H9 (cell line): ENCODE measurements at regions not wholly inside any gene's neighbourhood (a gene's known extent, or its start where the extent isn't known, plus 50 kb on each side); places are given as distances from the start of the nearest gene placed in this dataset.

ENCODE experiments used
- DNase-seq: peaks from one replicate; pipeline ENCODE4 v3.0.0-alpha.2; 2017
- H2AFZ ChIP-seq: one replicate; pipeline ENCODE4 v1.6.1; 2013; ENCODE audit warnings: mild to moderate bottlenecking, low read length, control low read depth, moderate library complexity
- H2AK5ac ChIP-seq: 2 replicates; pipeline ENCODE4 v1.6.1; 2013; ENCODE audit warnings: low read length, control low read depth, mixed read lengths; ENCODE audit not compliant: insufficient read length
- H2BK120ac ChIP-seq: one replicate; pipeline ENCODE4 v1.6.1; 2013; ENCODE audit warnings: low read depth, mild to moderate bottlenecking, low read length, control low read depth, inconsistent platforms; ENCODE audit not compliant: poor library complexity, severe bottlenecking
- H2BK12ac ChIP-seq: 2 replicates; pipeline ENCODE4 v1.6.1; 2013; ENCODE audit warnings: low read length, control low read depth, mixed read lengths, low read depth; ENCODE audit not compliant: insufficient read length
- H2BK15ac ChIP-seq: 2 replicates; pipeline ENCODE4 v1.6.1; 2013; ENCODE audit warnings: low read depth, low read length, control low read depth
- H2BK20ac ChIP-seq: one replicate; pipeline ENCODE4 v1.6.1; 2013; ENCODE audit warnings: low read depth, mild to moderate bottlenecking, low read length, control low read depth, inconsistent platforms; ENCODE audit not compliant: poor library complexity, severe bottlenecking
- H2BK5ac ChIP-seq: 2 replicates; pipeline ENCODE4 v1.6.1; 2013; ENCODE audit warnings: low read length, control low read depth, mixed read lengths; ENCODE audit not compliant: insufficient read length
- H3K14ac ChIP-seq: 2 replicates; pipeline ENCODE4 v1.6.1; 2013; ENCODE audit warnings: low read length, control low read depth; ENCODE audit not compliant: insufficient read depth
- H3K18ac ChIP-seq: 2 replicates; pipeline ENCODE4 v1.6.1; 2013; ENCODE audit warnings: low read depth, mild to moderate bottlenecking, mixed read lengths, low read length, control low read depth; ENCODE audit not compliant: insufficient read length
- H3K23ac ChIP-seq: 2 replicates; pipeline ENCODE4 v1.6.1; 2013; ENCODE audit warnings: low read length, control low read depth, mixed read lengths, low read depth; ENCODE audit not compliant: insufficient read length
- H3K23me2 ChIP-seq: 2 replicates; pipeline ENCODE4 v1.6.1; 2013; ENCODE audit warnings: low read depth, mild to moderate bottlenecking, mixed read lengths, low read length, control low read depth; ENCODE audit not compliant: insufficient read length, poor library complexity, severe bottlenecking
- H3K27ac ChIP-seq: 2 replicates; pipeline ENCODE4 v1.5.1; 2013; ENCODE audit warnings: low read length, control low read depth, mixed read lengths, low read depth; ENCODE audit not compliant: insufficient read length
- H3K27me3 ChIP-seq: 2 replicates; pipeline ENCODE4 v1.6.1; 2013; ENCODE audit warnings: low read length, control low read depth, inconsistent platforms; ENCODE audit not compliant: insufficient read depth
- H3K4ac ChIP-seq: 2 replicates; pipeline ENCODE4 v1.6.1; 2013; ENCODE audit warnings: low read depth, mild to moderate bottlenecking, control low read depth, inconsistent platforms, low read length, moderate library complexity
- H3K4me1 ChIP-seq: 2 replicates; pipeline ENCODE4 v1.6.1; 2013; ENCODE audit warnings: low read length, control low read depth, inconsistent platforms; ENCODE audit not compliant: insufficient read depth
- H3K4me2 ChIP-seq: 2 replicates; pipeline ENCODE4 v1.6.1; 2013; ENCODE audit warnings: low read length, control low read depth, mixed read lengths; ENCODE audit not compliant: insufficient read length, insufficient read depth
- H3K56ac ChIP-seq: 2 replicates; pipeline ENCODE4 v1.6.1; 2013; ENCODE audit warnings: low read depth, mild to moderate bottlenecking, mixed read lengths, low read length, control low read depth; ENCODE audit not compliant: insufficient read length
- H3K79me1 ChIP-seq: 2 replicates; pipeline ENCODE4 v1.6.1; 2013; ENCODE audit warnings: low read depth, mild to moderate bottlenecking, moderate library complexity, low read length, control low read depth, inconsistent platforms; ENCODE audit not compliant: insufficient read depth, poor library complexity, severe bottlenecking
- H3K79me2 ChIP-seq: 2 replicates; pipeline ENCODE4 v1.6.1; 2013; ENCODE audit warnings: low read length, control low read depth, inconsistent platforms; ENCODE audit not compliant: insufficient read depth
- H3K9ac ChIP-seq: 2 replicates; pipeline ENCODE4 v1.6.1; 2013; ENCODE audit warnings: low read length, control low read depth, mixed read lengths; ENCODE audit not compliant: insufficient read length; ENCODE audit errors: extremely low read depth
- H3K9me3 ChIP-seq: one replicate; pipeline ENCODE4 v1.6.1; 2013; ENCODE audit warnings: low read depth, low read length, inconsistent platforms; ENCODE audit not compliant: control insufficient read depth
- H3T11ph ChIP-seq: one replicate; pipeline ENCODE4 v1.6.1; 2013; ENCODE audit warnings: mild to moderate bottlenecking, low read length, control low read depth, inconsistent platforms
- H4K20me1 ChIP-seq: one replicate; pipeline ENCODE4 v1.6.1; 2013; ENCODE audit not compliant: control insufficient read depth, insufficient read length, insufficient read depth
- H4K5ac ChIP-seq: 2 replicates; pipeline ENCODE4 v1.6.1; 2013; ENCODE audit warnings: low read depth, mild to moderate bottlenecking, mixed read lengths, low read length, control low read depth; ENCODE audit not compliant: insufficient read length
- H4K8ac ChIP-seq: replicated peaks from 2 replicates; pipeline ENCODE4 v1.6.1; 2013; ENCODE audit warnings: low read length, control low read depth, mixed read lengths, low read depth; ENCODE audit not compliant: insufficient read length
- H4K91ac ChIP-seq: 2 replicates; pipeline ENCODE4 v1.6.1; 2013; ENCODE audit warnings: low read depth, mild to moderate bottlenecking, moderate library complexity, mixed read lengths, low read length, control low read depth; ENCODE audit not compliant: insufficient read length
- H3K27ac Mint-ChIP-seq, 3 experiments: 2 replicates in 2 of 3; 3 replicates in 1 of 3; pipeline ENCODE4 v1.8.0; 2020 to 2021; ENCODE audit warnings: mixed read lengths in 3 of 3, mild to moderate bottlenecking in 1 of 3, moderate library complexity in 1 of 3
- H3K27me3 Mint-ChIP-seq: 2 replicates; pipeline ENCODE4 v1.8.0; 2021; ENCODE audit warnings: low read depth, mild to moderate bottlenecking, moderate library complexity, mixed read lengths
- H3K36me3 Mint-ChIP-seq, 3 experiments: 2 replicates in 2 of 3; 3 replicates in 1 of 3; pipeline ENCODE4 v1.8.0; 2020 to 2021; ENCODE audit warnings: low read depth in 3 of 3, mixed read lengths in 3 of 3; ENCODE audit not compliant: insufficient read depth in 1 of 3
- H3K4me1 Mint-ChIP-seq, 2 experiments: 2 replicates each; pipeline ENCODE4 v1.8.0; 2020; ENCODE audit warnings: mixed read lengths in 2 of 2
- H3K4me3 Mint-ChIP-seq, 2 experiments: 2 replicates in 1 of 2; 3 replicates in 1 of 2; pipeline ENCODE4 v1.8.0; 2020 to 2021; ENCODE audit warnings: mild to moderate bottlenecking in 2 of 2, mixed read lengths in 2 of 2, moderate library complexity in 1 of 2
- H3K9me3 Mint-ChIP-seq, 2 experiments: 2 replicates in 1 of 2; 3 replicates in 1 of 2; pipeline ENCODE4 v1.8.0; 2020; ENCODE audit warnings: mild to moderate bottlenecking in 2 of 2, mixed read lengths in 2 of 2, moderate library complexity in 1 of 2
- CTCF ChIP-seq: fragments of 200-600 bp; sonication (generic); conservative IDR thresholded peaks from 3 replicates; pipeline ENCODE4 v1.8.0; 2021; ENCODE audit warnings: antibody characterized with exemption, mild to moderate bottlenecking
- WGBS: extraction: QIAGEN DNeasy Blood & Tissue Kit; methylation state at CpG from one replicate; pipeline ENCODE4 v1.1.7; 2013; ENCODE audit warnings: missing lambda C conversion rate, low lambda C conversion rate, mixed read lengths; ENCODE audit not compliant: insufficient read length; ENCODE audit errors: extremely low coverage; 5-methylcytosine and 5-hydroxymethylcytosine counted together

- Histone ChIP-seq H3K9me3 (no peaks in the 10 kb centered on the region), H3K4ac (no peak overlapping the region), H3K4me1 (no peaks in the 10 kb centered on the region), H4K20me1 (no peaks in the 10 kb centered on the region), H2BK5ac (no peak overlapping the region), H3K23ac (no peak overlapping the region), H2BK20ac (no peak overlapping the region), H2BK15ac (no peak overlapping the region), H3T11ph (no peak overlapping the region), H3K9ac (no peak overlapping the region), H2BK12ac (no peak overlapping the region), H3K27ac (no peak overlapping the region), H2BK120ac (no peak overlapping the region), H3K79me2 (no peaks in the 10 kb centered on the region), H3K14ac (no peak overlapping the region), H3K27me3 (no peaks in the 10 kb centered on the region), H4K91ac (no peak overlapping the region), H3K79me1 (no peaks in the 10 kb centered on the region), H4K8ac (no peak overlapping the region), H3K23me2 (no peaks in the 10 kb centered on the region), H3K56ac (no peak overlapping the region), H2AK5ac (no peak overlapping the region), H2AFZ (no peak overlapping the region), H4K5ac (no peak overlapping the region), H3K18ac (no peak overlapping the region), H3K4me2 (no peak overlapping the region)
- no peak for DNase-seq
- no peaks in the 10 kb centered on the region for H3K4me1 Mint-ChIP-seq
- no peaks in the 10 kb centered on the region; a peak in 2 of 7 replicates for H3K36me3 Mint-ChIP-seq
- no peak overlapping the region for H3K27ac Mint-ChIP-seq
- H3K27me3 Mint-ChIP-seq = no peaks in the 10 kb centered on the region
- H3K4me3 Mint-ChIP-seq = no peak overlapping the region
- WGBS = no CpG with 5 or more reads among the region's 3 CpGs
- no peak for TF ChIP-seq CTCF
- H3K9me3 Mint-ChIP-seq = no peaks in the 10 kb centered on the region; a peak in 1 of 5 replicates
Observed at GRCh38 chr1:82721702-82722101, 921.0 kb downstream of the ADGRL2 start.
